HT-29 (cell line): ENCODE measurements at regions not wholly inside any gene's neighbourhood (a gene's known extent, or its start where the extent isn't known, plus 50 kb on each side); places are given as distances from the start of the nearest gene placed in this dataset. TPM values are rescaled to one million over a fixed set of nuclear protein-coding genes. Genes with fewer than 3 reads are reported as not detected.

Experiments
- small RNA-seq: library from RNA; depleted of rRNA; stranded (forward); fragments of <200 nt; gene quantifications from one replicate; pipeline ENCODE3, GENCODE V24; 2014

Small RNAs in the stretch of these regions (small RNA-seq; reads per million reads assigned to genes)
- gene AC104619.4 (not detected), gene RF00026 (not detected)
